ENCODE measurements at regions not wholly inside any gene's neighbourhood (a gene's known extent, or its start where the extent isn't known, plus 50 kb on each side); places are given as distances from the start of the nearest gene placed in this dataset.

DNA sequence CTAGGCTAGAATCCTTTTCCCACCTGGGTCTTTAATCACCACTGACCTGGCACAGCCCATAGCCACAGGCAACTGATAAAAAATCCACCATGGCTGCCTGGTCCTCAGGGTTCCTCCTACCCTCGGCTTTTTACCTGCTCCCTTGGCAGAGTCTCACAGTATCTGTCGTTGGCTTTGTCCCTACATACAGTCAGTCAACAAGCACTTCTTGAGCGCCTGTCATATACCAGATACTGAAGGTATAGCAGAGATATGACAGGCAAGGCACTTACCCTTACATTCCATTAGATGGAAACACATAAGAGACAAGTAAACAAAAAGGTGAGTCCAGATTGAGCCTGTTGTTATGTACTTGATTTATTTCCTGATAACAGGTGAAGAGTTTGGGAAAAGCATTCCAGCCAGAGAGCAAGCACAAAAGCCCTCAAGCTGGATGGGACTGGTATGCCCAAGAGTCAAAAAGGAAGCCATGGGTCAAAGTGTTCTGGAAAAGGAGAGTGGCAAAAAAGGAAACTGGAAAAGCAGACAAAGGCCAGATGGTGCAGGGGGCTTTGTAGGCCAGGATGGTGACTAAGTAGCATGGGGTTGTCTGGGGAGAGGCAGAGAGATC, 247.0 kb downstream of the CHD9NB start:
- H3K4me1 ChIP-seq (replicated peaks): no peaks in the 10 kb centered on the region
- DNase-seq (ENCODE audit: low read depth in 1 of 2, low spot score in 2 of 2): no peak
- H3K27ac ChIP-seq: no peak overlapping the region
- no peaks in the 10 kb centered on the region for H3K36me3 ChIP-seq
- H3K4me3 ChIP-seq: no peak overlapping the region
- H3K27me3 ChIP-seq (replicated peaks): no peaks in the 10 kb centered on the region
- H3K9me3 ChIP-seq (replicated peaks): no peaks in the 10 kb centered on the region

DNA sequence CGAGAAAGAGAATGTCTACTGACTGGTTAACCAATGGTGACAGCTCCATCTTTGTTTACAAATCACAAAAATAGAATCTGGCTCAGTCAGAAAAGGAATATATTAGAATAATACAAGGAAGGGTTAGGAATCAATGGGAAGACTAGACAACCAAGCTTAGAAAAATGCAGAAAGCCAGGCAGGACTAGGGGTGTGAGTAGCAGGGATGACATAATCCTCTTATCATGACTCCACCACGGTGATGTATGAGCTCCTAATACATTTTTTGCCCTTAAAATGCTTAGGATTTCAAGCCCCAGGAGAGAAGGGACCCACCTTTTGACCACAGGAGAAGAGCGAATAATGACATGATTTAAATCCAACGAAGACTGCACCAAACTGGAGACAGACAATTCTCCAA, 252.3 kb downstream of the CHD9NB start:
- H3K27ac ChIP-seq: no peak overlapping the region
- no peaks in the 10 kb centered on the region for H3K9me3 ChIP-seq (replicated peaks)
- H3K4me1 ChIP-seq (replicated peaks): no peaks in the 10 kb centered on the region
- DNase-seq (ENCODE audit: low read depth in 1 of 2, low spot score in 2 of 2): no peak
- no peak overlapping the region for H3K4me3 ChIP-seq
- no peaks in the 10 kb centered on the region for H3K36me3 ChIP-seq
- no peaks in the 10 kb centered on the region for H3K27me3 ChIP-seq (replicated peaks)

DNA sequence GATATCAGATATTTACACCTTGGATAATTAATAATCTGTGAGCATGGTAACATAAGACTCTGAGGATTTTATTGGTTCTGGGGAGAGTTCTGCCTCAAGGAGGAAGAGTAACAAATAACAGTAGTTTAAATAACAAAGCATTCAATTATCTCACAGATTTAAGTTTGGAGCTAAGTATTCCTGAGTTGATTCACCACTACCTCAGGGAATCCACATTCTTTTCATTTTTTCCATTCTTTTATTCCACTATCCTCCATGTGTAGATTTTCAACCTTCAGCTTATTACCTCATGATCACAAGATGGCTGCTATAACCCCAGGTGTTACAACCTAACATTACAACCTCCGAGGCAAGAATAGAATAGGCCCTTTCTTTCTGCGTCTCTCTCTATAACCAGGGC, 252.2 kb upstream of the TOX3 start:
- H3K27me3 ChIP-seq (replicated peaks): no peaks in the 10 kb centered on the region
- no peaks in the 10 kb centered on the region for H3K36me3 ChIP-seq
- H3K9me3 ChIP-seq (replicated peaks): no peaks in the 10 kb centered on the region
- H3K4me1 ChIP-seq (replicated peaks): no peaks in the 10 kb centered on the region
- H3K4me3 ChIP-seq: no peak overlapping the region
- no peak for DNase-seq (ENCODE audit: low read depth in 1 of 2, low spot score in 2 of 2)
- H3K27ac ChIP-seq: no peak overlapping the region

DNA sequence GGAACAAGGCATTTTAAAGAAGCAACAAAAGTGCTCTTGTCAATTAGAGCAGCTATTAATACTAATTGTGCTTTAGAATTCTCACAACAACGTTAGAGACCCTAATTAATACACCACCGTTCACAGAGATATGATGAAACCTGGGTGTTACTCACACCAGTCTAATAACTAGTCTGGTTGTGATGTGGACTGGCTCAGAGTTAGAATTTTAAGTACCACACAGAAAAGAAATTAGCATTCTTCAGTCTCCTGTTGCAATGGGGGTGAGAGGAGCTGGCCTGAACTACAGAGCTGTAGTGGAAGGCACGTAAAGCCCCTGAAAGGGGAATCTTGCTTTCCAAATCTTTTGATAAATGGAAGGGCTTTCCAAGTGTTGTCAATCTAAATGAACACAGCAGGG, 240.8 kb upstream of the TOX3 start:
- Histone ChIP-seq H3K4me3 (no peak overlapping the region), H3K27ac (no peak overlapping the region), H3K4me1 (replicated peaks) (no peaks in the 10 kb centered on the region), H3K36me3 (no peaks in the 10 kb centered on the region), H3K9me3 (replicated peaks) (no peaks in the 10 kb centered on the region), H3K27me3 (replicated peaks) (no peaks in the 10 kb centered on the region)
- DNase-seq (ENCODE audit: low read depth in 1 of 2, low spot score in 2 of 2): no peak

DNA sequence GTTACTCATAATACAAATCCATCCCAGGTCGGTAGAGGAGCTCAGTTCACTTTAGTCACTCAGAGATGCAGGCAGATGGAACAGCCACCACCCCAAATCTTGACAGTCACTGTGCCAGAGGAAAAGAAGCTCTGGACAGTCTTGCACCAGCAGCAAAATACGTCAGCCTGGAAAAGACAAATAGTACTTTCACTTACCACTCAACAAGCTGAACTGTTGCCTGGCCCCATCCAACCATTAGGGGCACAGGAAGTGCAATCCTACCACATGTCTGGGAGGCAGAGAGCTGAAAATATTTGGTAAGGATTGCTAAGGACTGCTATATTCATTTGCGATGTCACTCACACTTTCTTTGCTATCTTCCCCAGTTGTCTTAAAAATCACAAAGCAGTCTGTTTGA, 239.1 kb upstream of the TOX3 start:
- H3K4me3 ChIP-seq: no peak overlapping the region
- no peaks in the 10 kb centered on the region for H3K36me3 ChIP-seq
- no peaks in the 10 kb centered on the region for H3K4me1 ChIP-seq (replicated peaks)
- H3K9me3 ChIP-seq (replicated peaks): no peaks in the 10 kb centered on the region
- H3K27ac ChIP-seq: no peak overlapping the region
- H3K27me3 ChIP-seq (replicated peaks): no peaks in the 10 kb centered on the region
- DNase-seq (ENCODE audit: low read depth in 1 of 2, low spot score in 2 of 2): no peak

DNA sequence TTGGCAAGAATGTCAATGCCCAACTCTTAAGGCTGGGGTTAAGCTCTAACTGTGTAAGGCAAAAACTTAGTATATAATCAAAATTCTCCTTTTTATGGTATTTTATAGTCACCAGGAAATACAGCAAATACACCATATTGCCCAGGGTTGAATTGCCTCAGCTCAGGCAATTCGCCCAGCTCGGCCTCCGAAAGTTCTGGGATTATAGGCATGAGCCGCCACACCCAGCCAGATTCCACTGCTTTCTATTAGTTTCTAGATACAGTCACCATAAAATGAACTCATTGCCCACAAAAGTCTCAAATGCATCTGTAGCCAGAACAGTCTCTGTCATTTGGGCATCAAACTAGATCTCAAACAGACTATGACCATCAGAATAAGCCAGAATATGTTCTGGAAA, 238.7 kb upstream of the TOX3 start:
- Histone ChIP-seq H3K36me3 (no peaks in the 10 kb centered on the region), H3K9me3 (replicated peaks) (no peaks in the 10 kb centered on the region), H3K27ac (no peak overlapping the region), H3K27me3 (replicated peaks) (no peaks in the 10 kb centered on the region), H3K4me3 (no peak overlapping the region), H3K4me1 (replicated peaks) (no peaks in the 10 kb centered on the region)
- no peak for DNase-seq (ENCODE audit: low read depth in 1 of 2, low spot score in 2 of 2)

DNA sequence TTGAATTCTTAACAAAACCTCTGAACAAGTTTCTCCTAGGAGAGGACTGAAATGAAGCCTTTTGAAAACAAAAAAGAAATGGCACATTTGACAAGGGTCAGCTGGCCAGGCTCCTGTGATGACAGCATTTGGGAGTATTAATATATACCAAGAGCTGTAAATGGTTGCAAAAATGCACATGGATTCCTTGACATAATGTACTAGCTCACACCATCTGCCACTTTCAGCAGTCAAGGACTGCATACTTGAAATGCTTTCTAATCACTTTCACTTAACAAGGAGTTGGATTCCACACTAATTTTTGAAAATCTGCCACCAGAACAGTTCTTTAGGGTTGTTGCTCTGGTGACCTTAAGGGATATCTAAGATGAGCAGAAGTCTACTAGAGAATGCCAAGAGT, 236.7 kb upstream of the TOX3 start:
- Histone ChIP-seq H3K4me3 (no peak overlapping the region), H3K27ac (no peak overlapping the region), H3K36me3 (no peaks in the 10 kb centered on the region), H3K27me3 (replicated peaks) (no peaks in the 10 kb centered on the region), H3K4me1 (replicated peaks) (no peaks in the 10 kb centered on the region), H3K9me3 (replicated peaks) (no peaks in the 10 kb centered on the region)
- DNase-seq (ENCODE audit: low read depth in 1 of 2, low spot score in 2 of 2): no peak

DNA sequence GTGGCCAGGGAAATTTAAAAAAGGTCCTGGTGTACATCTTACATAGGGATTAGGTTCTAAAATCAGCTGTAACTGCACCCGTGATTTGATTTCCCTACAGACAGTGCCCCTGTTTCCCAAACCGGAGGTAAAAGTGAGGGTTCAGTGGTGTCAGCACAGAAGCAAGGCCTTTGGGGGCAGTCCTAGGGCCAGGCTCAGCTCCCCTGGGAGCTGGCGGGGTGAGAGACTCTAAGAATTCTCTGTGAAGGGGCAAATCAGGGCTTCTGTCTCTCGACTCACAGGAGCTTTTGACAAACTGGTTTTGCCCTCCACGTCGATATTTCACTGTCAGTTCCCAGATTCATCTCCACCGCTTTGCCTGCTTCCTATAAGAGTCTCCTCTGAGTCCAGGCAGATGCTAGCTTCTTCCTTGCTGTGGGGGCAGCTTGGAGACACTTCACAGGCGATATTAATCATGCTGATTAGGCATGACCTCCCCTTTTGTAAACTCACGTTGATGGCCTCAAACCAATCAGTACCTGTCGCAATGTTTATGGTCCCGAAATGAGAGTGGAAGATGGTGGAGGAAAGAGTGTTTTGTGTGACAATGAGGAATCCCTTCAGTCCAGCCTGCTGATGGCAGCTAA, 234.2 kb upstream of the TOX3 start:
- H3K4me3 ChIP-seq: no peak overlapping the region
- H3K9me3 ChIP-seq (replicated peaks): no peaks in the 10 kb centered on the region
- H3K4me1 ChIP-seq (replicated peaks): no peaks in the 10 kb centered on the region
- no peaks in the 10 kb centered on the region for H3K27me3 ChIP-seq (replicated peaks)
- H3K36me3 ChIP-seq: no peaks in the 10 kb centered on the region; the same call in 1 of the 2 replicates
- H3K27ac ChIP-seq: no peak overlapping the region
- DNase-seq (ENCODE audit: low read depth in 1 of 2, low spot score in 2 of 2): no peak

DNA sequence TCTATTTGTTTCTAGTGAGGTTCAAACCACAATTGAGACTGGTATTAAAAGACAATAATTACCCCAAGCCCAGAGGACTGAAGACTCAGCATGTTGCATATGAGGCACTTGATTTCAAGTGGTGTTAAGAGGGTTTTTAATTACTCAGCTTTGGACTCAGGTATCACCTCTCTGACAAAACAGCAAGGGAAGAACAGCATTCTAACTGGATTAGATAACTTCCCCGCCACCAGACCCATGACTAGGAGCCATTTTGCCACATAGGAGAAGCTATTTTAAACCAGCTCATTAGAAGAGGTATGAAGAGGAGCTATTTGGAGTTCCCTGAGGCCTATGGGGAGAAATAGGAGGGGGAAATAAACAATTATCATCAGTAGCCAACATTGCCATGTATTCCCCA, 226.1 kb upstream of the TOX3 start:
- Histone ChIP-seq H3K4me1 (replicated peaks) (no peaks in the 10 kb centered on the region), H3K4me3 (no peak overlapping the region), H3K27ac (no peak overlapping the region), H3K27me3 (replicated peaks) (no peaks in the 10 kb centered on the region), H3K36me3 (no peaks in the 10 kb centered on the region; the same call in 1 of the 2 replicates), H3K9me3 (replicated peaks) (no peaks in the 10 kb centered on the region)
- no peak for DNase-seq (ENCODE audit: low read depth in 1 of 2, low spot score in 2 of 2)

DNA sequence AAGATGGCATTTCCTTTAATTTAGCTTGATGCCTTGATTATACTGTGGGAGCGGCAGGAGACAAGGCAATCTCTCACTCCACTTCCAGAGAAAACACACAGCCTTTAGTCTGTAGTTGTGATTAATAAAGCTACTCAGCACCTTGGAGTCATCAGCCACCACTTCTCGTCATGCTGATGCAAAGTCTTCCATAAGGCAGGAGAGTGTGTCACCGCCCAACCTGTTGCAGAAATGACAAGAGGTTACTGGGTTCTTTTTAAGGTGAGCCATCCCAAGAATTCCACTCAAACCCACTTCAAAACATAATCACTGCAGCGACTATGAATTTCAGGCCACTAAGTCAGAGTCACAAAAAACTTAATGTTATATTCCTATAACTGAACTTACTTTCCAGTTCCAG, 223.9 kb upstream of the TOX3 start:
- H3K27ac ChIP-seq: no peak overlapping the region
- H3K9me3 ChIP-seq (replicated peaks): no peaks in the 10 kb centered on the region
- no peaks in the 10 kb centered on the region for H3K36me3 ChIP-seq
- H3K27me3 ChIP-seq (replicated peaks): no peaks in the 10 kb centered on the region
- DNase-seq (ENCODE audit: low read depth in 1 of 2, low spot score in 2 of 2): no peak
- no peak overlapping the region for H3K4me3 ChIP-seq
- H3K4me1 ChIP-seq (replicated peaks): no peaks in the 10 kb centered on the region

DNA sequence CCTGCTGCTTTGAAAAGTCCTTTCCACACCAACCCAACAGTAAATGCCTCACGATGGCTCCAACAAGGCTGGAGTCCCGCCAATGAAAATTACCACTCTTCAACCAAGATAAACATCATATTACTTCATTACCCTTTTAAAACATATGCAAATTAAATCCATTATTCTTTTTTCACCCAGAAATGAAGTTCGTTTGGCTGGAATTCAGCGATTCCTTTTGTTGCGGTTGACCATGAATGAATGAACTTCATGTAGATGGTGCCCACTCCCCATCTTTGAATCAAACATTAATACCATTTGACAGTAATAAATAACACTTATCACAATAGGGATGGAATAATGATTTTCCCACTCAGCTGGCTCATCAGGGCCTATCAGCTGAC, 211.5 kb upstream of the TOX3 start:
- Histone ChIP-seq H3K4me1 (replicated peaks) (no peaks in the 10 kb centered on the region), H3K36me3 (no peaks in the 10 kb centered on the region), H3K27ac (no peak overlapping the region), H3K27me3 (replicated peaks) (no peaks in the 10 kb centered on the region), H3K4me3 (no peak overlapping the region), H3K9me3 (replicated peaks) (no peaks in the 10 kb centered on the region)
- DNase-seq (ENCODE audit: low read depth in 1 of 2, low spot score in 2 of 2): no peak

DNA sequence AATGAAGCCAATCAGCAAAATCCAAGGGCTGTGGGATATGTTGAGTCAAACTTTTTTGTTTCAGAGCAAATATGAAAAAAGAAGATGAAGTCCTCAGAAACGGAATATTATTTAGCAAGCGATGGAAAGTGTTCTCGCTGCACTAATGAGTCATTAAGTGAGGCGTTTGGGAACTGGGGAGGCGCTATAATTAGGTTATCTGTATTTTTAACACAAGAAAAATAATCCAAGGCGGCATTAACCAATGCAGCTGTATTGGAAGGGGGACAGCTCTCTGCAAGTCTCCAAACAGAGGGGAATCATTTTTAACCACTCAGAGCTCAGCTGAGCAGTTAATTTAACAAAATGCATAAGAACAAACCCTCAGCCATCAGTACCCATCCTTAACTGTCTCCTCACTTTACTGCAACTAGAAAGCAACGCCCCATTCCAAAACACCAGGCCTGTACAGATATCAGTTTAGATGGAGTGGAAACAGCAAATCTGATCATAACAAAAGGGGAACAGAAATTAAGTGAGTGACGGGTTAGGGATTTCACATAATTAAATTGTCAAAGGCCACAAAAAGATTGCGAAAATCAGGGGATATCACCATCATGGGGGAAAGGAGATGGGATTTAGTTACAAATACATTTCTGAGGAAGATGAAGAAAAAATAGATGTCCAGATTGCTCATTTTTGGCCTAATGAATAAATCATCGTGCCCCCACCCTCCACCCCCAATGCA, 211.0 kb upstream of the TOX3 start:
- no peaks in the 10 kb centered on the region for H3K27me3 ChIP-seq (replicated peaks)
- no peaks in the 10 kb centered on the region for H3K9me3 ChIP-seq (replicated peaks)
- H3K4me1 ChIP-seq (replicated peaks): no peaks in the 10 kb centered on the region
- H3K36me3 ChIP-seq: no peaks in the 10 kb centered on the region
- no peak overlapping the region for H3K27ac ChIP-seq
- no peak for DNase-seq (ENCODE audit: low read depth in 1 of 2, low spot score in 2 of 2)
- no peak overlapping the region for H3K4me3 ChIP-seq

DNA sequence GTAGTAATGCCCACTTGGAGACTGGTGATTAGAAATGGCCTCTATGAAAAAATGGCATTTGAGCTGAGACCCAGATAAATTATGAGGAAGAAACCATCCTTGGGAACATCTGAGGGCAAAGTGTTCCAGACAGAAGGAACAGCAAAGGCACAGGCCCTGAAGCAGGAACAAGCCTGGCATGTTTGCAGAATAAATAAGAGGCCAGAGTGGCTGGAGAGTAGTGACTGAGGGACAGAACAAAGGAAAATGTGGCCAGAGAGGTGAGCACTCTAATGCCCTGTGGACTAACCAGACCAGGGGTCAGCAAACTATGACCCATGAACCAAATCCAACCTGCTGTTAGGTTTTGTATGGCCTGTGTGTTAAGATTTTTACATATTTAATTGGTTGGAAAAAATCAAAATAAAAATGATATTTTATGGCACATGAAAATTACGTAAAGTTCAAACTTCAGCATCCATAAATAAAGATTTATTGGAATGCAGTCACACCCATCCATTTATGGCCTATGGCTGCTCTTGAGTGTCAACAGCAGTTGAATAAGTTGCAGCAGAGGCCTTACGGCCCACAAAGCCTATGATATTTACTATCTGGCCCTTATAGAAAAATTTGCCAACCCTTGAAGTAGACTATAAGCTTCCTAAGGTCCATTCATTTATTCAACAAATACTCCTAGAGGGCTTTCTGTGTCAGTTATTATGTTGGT, 210.0 kb upstream of the TOX3 start:
- H3K27ac ChIP-seq: no peak overlapping the region
- no peaks in the 10 kb centered on the region for H3K9me3 ChIP-seq (replicated peaks)
- H3K36me3 ChIP-seq: no peaks in the 10 kb centered on the region
- no peak for DNase-seq (ENCODE audit: low read depth in 1 of 2, low spot score in 2 of 2)
- H3K4me3 ChIP-seq: no peak overlapping the region
- H3K27me3 ChIP-seq (replicated peaks): no peaks in the 10 kb centered on the region
- H3K4me1 ChIP-seq (replicated peaks): no peaks in the 10 kb centered on the region

DNA sequence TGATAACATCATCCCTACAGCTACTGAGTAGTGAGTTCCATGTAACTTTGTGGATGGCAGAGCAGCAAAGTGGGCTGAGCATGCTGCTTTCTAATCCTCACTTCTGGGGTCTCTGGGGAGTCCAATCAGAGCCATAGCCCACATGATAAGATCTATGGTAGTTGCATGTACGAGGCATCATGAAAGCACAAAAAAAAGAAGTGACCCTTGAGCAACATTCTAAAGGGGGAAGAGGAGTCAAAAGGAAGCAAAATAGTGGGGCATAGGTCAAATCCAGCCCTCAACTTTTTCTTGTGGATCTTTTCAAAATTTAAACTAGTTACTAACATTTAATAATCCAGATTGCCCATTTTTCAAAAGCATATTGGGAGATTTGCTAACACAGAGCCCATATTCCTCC, 208.5 kb upstream of the TOX3 start:
- DNase-seq (ENCODE audit: low read depth in 1 of 2, low spot score in 2 of 2): no peak
- Histone ChIP-seq H3K27me3 (replicated peaks) (no peaks in the 10 kb centered on the region), H3K4me1 (replicated peaks) (no peaks in the 10 kb centered on the region), H3K36me3 (no peaks in the 10 kb centered on the region), H3K4me3 (no peak overlapping the region), H3K27ac (no peak overlapping the region), H3K9me3 (replicated peaks) (no peaks in the 10 kb centered on the region)

All from SJSA1 (cell line).